Tibial nerve (tissue), 4 donors: ENCODE measurements at regions not wholly inside any gene's neighbourhood (a gene's known extent, or its start where the extent isn't known, plus 50 kb on each side); places are given as distances from the start of the nearest gene placed in this dataset.

Experiments
- DNase-seq, 2 donors: peaks; one replicate each; pipeline ENCODE4 v3.0.0-alpha.2; 2019; ENCODE audit warnings: low spot score in 2 of 2
- H3K27ac ChIP-seq, 4 donors: fragments of 200-600 bp; sonication (generic) in 3 of 4; one replicate each; pipeline ENCODE4 v1.5.1; 2017 to 2019; ENCODE audit warnings: mild to moderate bottlenecking in 1 of 4
- H3K27me3 ChIP-seq, 2 donors: fragments of 200-600 bp; sonication (generic) in 1 of 2; one replicate each; pipeline versions ENCODE4 v1.5.1 to v1.6.0; 2017 to 2019
- H3K36me3 ChIP-seq, 3 donors: fragments of 200-600 bp; sonication (generic); one replicate each; pipeline ENCODE4 v1.5.1; 2018 to 2019
- H3K4me1 ChIP-seq, 4 donors: fragments of 200-600 bp; sonication (generic) in 3 of 4; one replicate each; pipeline ENCODE4 v1.5.1; 2017 to 2019
- H3K4me3 ChIP-seq, 4 donors: fragments of 200-600 bp; sonication (generic) in 3 of 4; one replicate each; pipeline ENCODE4 v1.5.1; 2017 to 2019; ENCODE audit warnings: mild to moderate bottlenecking in 1 of 4, moderate library complexity in 1 of 4
- H3K9me3 ChIP-seq, 4 donors: fragments of 200-600 bp; sonication (generic) in 3 of 4; one replicate each; pipeline ENCODE4 v1.5.1; 2017 to 2019
- EP300 ChIP-seq, 2 donors: sonication (generic); formaldehyde crosslinking; IDR thresholded peaks; one replicate each; pipeline ENCODE4 v1.6.1; 2017; ENCODE audit warnings: antibody characterized with exemption in 2 of 2, mild to moderate bottlenecking in 1 of 2
- POLR2A ChIP-seq, 2 donors: fragments of 450-650 bp; IDR thresholded peaks; one replicate each; pipeline ENCODE4 v1.6.1; 2017; ENCODE audit warnings: antibody characterized with exemption in 2 of 2, mild to moderate bottlenecking in 2 of 2, moderate library complexity in 2 of 2
- WGBS, 2 donors: methylation state at CpG; one replicate each; pipeline ENCODE4 v1.1.5; 2018; 5-methylcytosine and 5-hydroxymethylcytosine counted together
- TF ChIP-seq, protein P1 (sequence below), 5 experiments: fragments of 200-600 bp in 3 of 5; fragments of 450-650 bp in 2 of 5; sonication (generic) in 3 of 5; IDR thresholded peaks; one replicate each; pipeline ENCODE4 v1.5.1; 2016 to 2019; ENCODE audit warnings: antibody characterized with exemption in 5 of 5, mild to moderate bottlenecking in 3 of 5, moderate library complexity in 2 of 5

DNA sequence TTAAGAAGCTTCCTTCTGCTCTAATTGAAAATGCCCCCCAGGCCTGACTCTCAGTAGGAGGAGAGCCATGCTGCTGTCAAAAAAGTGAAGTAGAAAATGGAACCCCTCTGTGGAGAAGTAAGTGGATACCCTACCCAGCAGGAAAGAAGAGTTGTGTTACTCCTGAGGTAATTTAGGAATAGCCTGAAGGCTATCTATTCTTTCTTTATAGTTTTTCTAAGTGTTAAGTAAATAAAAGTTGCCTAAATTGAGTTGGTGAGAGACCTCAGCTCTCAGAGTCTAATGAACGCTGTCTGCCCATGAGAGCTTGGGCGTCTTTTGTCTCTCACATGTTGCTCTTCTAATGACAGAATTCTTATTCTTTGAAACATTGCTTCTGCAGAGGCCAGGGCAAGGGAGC, 116.2 kb downstream of the NSUN3 start:
- no peak overlapping the region for H3K4me3 ChIP-seq
- TF ChIP-seq POLR2A (IDR thresholded peaks at IDR 0.05): no peak
- no peak for TF ChIP-seq EP300 (IDR thresholded peaks at IDR 0.05)
- TF ChIP-seq, protein P1, sequence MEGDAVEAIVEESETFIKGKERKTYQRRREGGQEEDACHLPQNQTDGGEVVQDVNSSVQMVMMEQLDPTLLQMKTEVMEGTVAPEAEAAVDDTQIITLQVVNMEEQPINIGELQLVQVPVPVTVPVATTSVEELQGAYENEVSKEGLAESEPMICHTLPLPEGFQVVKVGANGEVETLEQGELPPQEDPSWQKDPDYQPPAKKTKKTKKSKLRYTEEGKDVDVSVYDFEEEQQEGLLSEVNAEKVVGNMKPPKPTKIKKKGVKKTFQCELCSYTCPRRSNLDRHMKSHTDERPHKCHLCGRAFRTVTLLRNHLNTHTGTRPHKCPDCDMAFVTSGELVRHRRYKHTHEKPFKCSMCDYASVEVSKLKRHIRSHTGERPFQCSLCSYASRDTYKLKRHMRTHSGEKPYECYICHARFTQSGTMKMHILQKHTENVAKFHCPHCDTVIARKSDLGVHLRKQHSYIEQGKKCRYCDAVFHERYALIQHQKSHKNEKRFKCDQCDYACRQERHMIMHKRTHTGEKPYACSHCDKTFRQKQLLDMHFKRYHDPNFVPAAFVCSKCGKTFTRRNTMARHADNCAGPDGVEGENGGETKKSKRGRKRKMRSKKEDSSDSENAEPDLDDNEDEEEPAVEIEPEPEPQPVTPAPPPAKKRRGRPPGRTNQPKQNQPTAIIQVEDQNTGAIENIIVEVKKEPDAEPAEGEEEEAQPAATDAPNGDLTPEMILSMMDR (IDR thresholded peaks at IDR 0.05): no peak
- DNase-seq: no peak
- 57% methylated on average over 2 of the region's 2 CpGs for WGBS, 2 donors
- H3K36me3 ChIP-seq: no peaks in the 10 kb centered on the region
- H3K27me3 ChIP-seq: no peaks in the 10 kb centered on the region
- peaks cover 0 to 9% (median 0%) of the 10 kb centered on the region in 4 donors for H3K4me1 ChIP-seq
- H3K9me3 ChIP-seq: no peaks in the 10 kb centered on the region
- H3K27ac ChIP-seq: no peak overlapping the region

DNA sequence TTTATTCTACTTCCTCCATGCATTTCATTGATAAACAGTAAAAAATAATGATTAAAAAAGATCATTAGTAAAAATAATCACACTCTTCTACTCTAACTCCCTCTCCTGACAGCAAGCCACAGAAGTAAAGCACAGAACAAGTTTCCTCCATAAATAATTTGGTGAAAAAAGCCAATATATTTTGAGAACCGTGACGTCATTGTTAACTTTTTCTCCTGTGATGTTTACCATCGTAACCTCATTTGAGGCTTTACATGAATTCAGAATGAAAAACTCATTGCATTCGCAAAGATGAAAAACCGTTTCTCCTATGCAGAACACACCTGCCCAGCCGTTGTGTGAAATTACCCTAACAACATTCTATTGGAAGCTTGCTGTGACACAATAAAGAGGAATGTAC, 120.7 kb downstream of the NSUN3 start:
- H3K27me3 ChIP-seq: no peaks in the 10 kb centered on the region
- H3K27ac ChIP-seq: no peak overlapping the region
- H3K4me1 ChIP-seq: no peaks in the 10 kb centered on the region
- no peaks in the 10 kb centered on the region for H3K36me3 ChIP-seq
- H3K4me3 ChIP-seq: no peak overlapping the region
- TF ChIP-seq, protein P1 (IDR thresholded peaks at IDR 0.05): no peak
- no peak for TF ChIP-seq EP300 (IDR thresholded peaks at IDR 0.05)
- no peak for TF ChIP-seq POLR2A (IDR thresholded peaks at IDR 0.05)
- 86 to 88% methylated on average over 6 of the region's 6 CpGs for WGBS, 2 donors
- no peak for DNase-seq
- no peaks in the 10 kb centered on the region for H3K9me3 ChIP-seq

DNA sequence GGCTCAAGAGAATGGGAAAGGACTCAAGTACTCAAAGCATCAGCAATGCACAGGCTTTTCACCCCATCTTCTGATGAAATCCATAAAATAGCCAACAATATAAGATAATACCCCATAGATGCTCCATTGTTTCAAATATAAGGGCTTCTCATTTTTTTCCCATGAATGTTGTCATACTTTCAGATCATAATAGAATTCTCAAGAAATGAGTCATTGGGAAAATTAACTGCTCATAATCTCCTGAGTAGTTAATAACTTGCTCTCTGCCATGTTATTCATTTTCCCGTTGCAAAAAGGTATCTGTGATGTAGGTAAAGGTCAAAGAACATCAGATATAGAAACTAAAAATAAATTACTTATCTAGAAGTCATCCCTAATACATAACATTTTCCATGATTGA, 121.9 kb downstream of the NSUN3 start:
- Histone ChIP-seq H3K4me1 (no peaks in the 10 kb centered on the region), H3K36me3 (no peaks in the 10 kb centered on the region), H3K9me3 (no peaks in the 10 kb centered on the region), H3K4me3 (no peak overlapping the region), H3K27me3 (no peaks in the 10 kb centered on the region), H3K27ac (no peak overlapping the region)
- WGBS, 2 donors: 0 to 16% methylated on average over 1 of the region's 1 CpG
- no peak for DNase-seq
- no peak for TF ChIP-seq EP300 (IDR thresholded peaks at IDR 0.05)
- TF ChIP-seq, protein P1 (IDR thresholded peaks at IDR 0.05): no peak
- no peak for TF ChIP-seq POLR2A (IDR thresholded peaks at IDR 0.05)

- Histone ChIP-seq H3K27ac (no peak overlapping the region), H3K4me1 (no peaks in the 10 kb centered on the region), H3K36me3 (no peaks in the 10 kb centered on the region), H3K4me3 (no peak overlapping the region), H3K9me3 (no peaks in the 10 kb centered on the region), H3K27me3 (no peaks in the 10 kb centered on the region)
- TF ChIP-seq POLR2A (IDR thresholded peaks at IDR 0.05) (no peak), EP300 (IDR thresholded peaks at IDR 0.05) (no peak)
- TF ChIP-seq, protein P1 (IDR thresholded peaks at IDR 0.05): no peak
- no peak for DNase-seq
- 80 to 84% methylated on average over 2 of the region's 2 CpGs for WGBS, 2 donors
These were observed 122.9 kb downstream of the NSUN3 start for GRCh38 chr3:94185753-94186152.

- WGBS, 2 donors: 72 to 77% methylated on average over 2 of the region's 2 CpGs
- Histone ChIP-seq H3K4me3 (no peak overlapping the region), H3K9me3 (no peaks in the 10 kb centered on the region), H3K27ac (no peak overlapping the region), H3K27me3 (no peaks in the 10 kb centered on the region), H3K4me1 (no peaks in the 10 kb centered on the region), H3K36me3 (no peaks in the 10 kb centered on the region)
- no peak for TF ChIP-seq EP300 (IDR thresholded peaks at IDR 0.05)
- TF ChIP-seq, protein P1 (IDR thresholded peaks at IDR 0.05): no peak
- no peak for TF ChIP-seq POLR2A (IDR thresholded peaks at IDR 0.05)
- DNase-seq: no peak
These were observed 124.8 kb downstream of the NSUN3 start for GRCh38 chr3:94187697-94188096.
